IPS-15b (cell line): ENCODE measurements at regions not wholly inside any gene's neighbourhood (a gene's known extent, or its start where the extent isn't known, plus 50 kb on each side); places are given as distances from the start of the nearest gene placed in this dataset.
"Not testable (repeated sequence)": the region's sequence is repeated elsewhere in the genome, so short reads cannot be mapped to it uniquely, and the experiment has no call there.

ENCODE experiments used
- H3K27me3 ChIP-seq: one replicate; pipeline ENCODE4 v1.6.1; 2013; ENCODE audit warnings: low read length; ENCODE audit not compliant: control insufficient read depth, insufficient read depth
- H3K36me3 ChIP-seq: one replicate; pipeline ENCODE4 v1.6.1; 2013; ENCODE audit warnings: low read length; ENCODE audit not compliant: control insufficient read depth, insufficient read depth
- H3K4me1 ChIP-seq: one replicate; pipeline ENCODE4 v1.6.1; 2013; ENCODE audit warnings: mild to moderate bottlenecking, low read length; ENCODE audit not compliant: control insufficient read depth, insufficient read depth
- H3K4me3 ChIP-seq: one replicate; pipeline ENCODE4 v1.5.1; 2013; ENCODE audit warnings: low read depth, low read length
- H3K9ac ChIP-seq: one replicate; pipeline ENCODE4 v1.6.1; 2013; ENCODE audit warnings: low read depth, mild to moderate bottlenecking, low read length
- H3K9me3 ChIP-seq: one replicate; pipeline ENCODE4 v1.6.1; 2013; ENCODE audit warnings: mild to moderate bottlenecking, low read length; ENCODE audit not compliant: control insufficient read depth, insufficient read depth

- Histone ChIP-seq H3K4me1 (no peaks in the 10 kb centered on the region), H3K36me3 (no peaks in the 10 kb centered on the region), H3K9me3 (no peaks in the 10 kb centered on the region)
Measured at GRCh38 chr17:13874817-13875216, 194.5 kb upstream of the COX10 start.

GRCh38 chr17:13879961-13880466 is 189.3 kb upstream of the COX10 start:
- no peaks in the 10 kb centered on the region for H3K36me3 ChIP-seq
- H3K27me3 ChIP-seq: no peaks in the 10 kb centered on the region
- H3K4me1 ChIP-seq: no peaks in the 10 kb centered on the region
- no peak overlapping the region for H3K9ac ChIP-seq
- H3K4me3 ChIP-seq: no peak overlapping the region
- H3K9me3 ChIP-seq: no peaks in the 10 kb centered on the region

More at GRCh38 chr17:13874817-13875216, 194.5 kb upstream of the COX10 start:
- no peak overlapping the region for H3K4me3 ChIP-seq
- H3K27me3 ChIP-seq: no peaks in the 10 kb centered on the region
- H3K9ac ChIP-seq: no peak overlapping the region

GRCh38 chr17:13883659-13884058 is 185.6 kb upstream of the COX10 start:
- Histone ChIP-seq H3K27me3 (no peaks in the 10 kb centered on the region), H3K9me3 (no peaks in the 10 kb centered on the region), H3K4me3 (no peak overlapping the region), H3K4me1 (no peaks in the 10 kb centered on the region), H3K36me3 (no peaks in the 10 kb centered on the region), H3K9ac (no peak overlapping the region)

GRCh38 chr17:13884347-13884746 is 185.0 kb upstream of the COX10 start:
- Histone ChIP-seq H3K9ac (no peak overlapping the region), H3K36me3 (no peaks in the 10 kb centered on the region), H3K9me3 (no peaks in the 10 kb centered on the region), H3K4me3 (no peak overlapping the region), H3K4me1 (no peaks in the 10 kb centered on the region), H3K27me3 (no peaks in the 10 kb centered on the region)

- no peak overlapping the region for H3K9ac ChIP-seq
- H3K27me3 ChIP-seq: no peaks in the 10 kb centered on the region
- H3K9me3 ChIP-seq: no peaks in the 10 kb centered on the region
- no peak overlapping the region for H3K4me3 ChIP-seq
- no peaks in the 10 kb centered on the region for H3K4me1 ChIP-seq
- no peaks in the 10 kb centered on the region for H3K36me3 ChIP-seq
Measured at GRCh38 chr17:13885550-13885949, 183.8 kb upstream of the COX10 start.

GRCh38 chr17:13885953-13886889 is 183.1 kb upstream of the COX10 start:
- no peak overlapping the region for H3K9ac ChIP-seq
- H3K4me1 ChIP-seq: no peaks in the 10 kb centered on the region
- no peaks in the 10 kb centered on the region for H3K27me3 ChIP-seq
- H3K4me3 ChIP-seq: no peak overlapping the region
- no peaks in the 10 kb centered on the region for H3K9me3 ChIP-seq
- no peaks in the 10 kb centered on the region for H3K36me3 ChIP-seq

GRCh38 chr17:13888056-13888609 is 181.2 kb upstream of the COX10 start:
- no peaks in the 10 kb centered on the region for H3K9me3 ChIP-seq
- H3K4me3 ChIP-seq: no peak overlapping the region
- H3K27me3 ChIP-seq: no peaks in the 10 kb centered on the region
- H3K36me3 ChIP-seq: no peaks in the 10 kb centered on the region
- H3K4me1 ChIP-seq: no peaks in the 10 kb centered on the region
- H3K9ac ChIP-seq: no peak overlapping the region

- H3K27me3 ChIP-seq, H3K36me3 ChIP-seq, H3K4me1 ChIP-seq, H3K9ac ChIP-seq, H3K4me3 ChIP-seq, H3K9me3 ChIP-seq: not testable (repeated sequence)
Measured at GRCh38 chr17:13908971-13909370, 160.3 kb upstream of the COX10 start.

GRCh38 chr17:13909901-13910519 is 159.3 kb upstream of the COX10 start:
- Histone ChIP-seq H3K27me3 (no peaks in the 10 kb centered on the region), H3K36me3 (no peaks in the 10 kb centered on the region), H3K4me1 (peaks cover under 1% of the 10 kb centered on the region), H3K9me3 (no peaks in the 10 kb centered on the region), H3K4me3 (no peak overlapping the region), H3K9ac (no peak overlapping the region)

GRCh38 chr17:13917634-13918033 is 151.7 kb upstream of the COX10 start:
- Histone ChIP-seq H3K4me3 (no peak overlapping the region), H3K27me3 (no peaks in the 10 kb centered on the region), H3K9me3 (no peaks in the 10 kb centered on the region), H3K9ac (no peak overlapping the region), H3K36me3 (no peaks in the 10 kb centered on the region), H3K4me1 (peaks cover 8% of the 10 kb centered on the region)

- H3K9ac ChIP-seq: no peak overlapping the region
- H3K4me1 ChIP-seq: peaks cover 8% of the 10 kb centered on the region
Measured at GRCh38 chr17:13918247-13918646, 151.1 kb upstream of the COX10 start.

More at GRCh38 chr17:13918247-13918646, 151.1 kb upstream of the COX10 start:
- no peak overlapping the region for H3K4me3 ChIP-seq
- no peaks in the 10 kb centered on the region for H3K27me3 ChIP-seq
- no peaks in the 10 kb centered on the region for H3K36me3 ChIP-seq
- H3K9me3 ChIP-seq: no peaks in the 10 kb centered on the region
